ENCODE measurements at regions not wholly inside any gene's neighbourhood (a gene's known extent, or its start where the extent isn't known, plus 50 kb on each side); places are given as distances from the start of the nearest gene placed in this dataset.

DNA sequence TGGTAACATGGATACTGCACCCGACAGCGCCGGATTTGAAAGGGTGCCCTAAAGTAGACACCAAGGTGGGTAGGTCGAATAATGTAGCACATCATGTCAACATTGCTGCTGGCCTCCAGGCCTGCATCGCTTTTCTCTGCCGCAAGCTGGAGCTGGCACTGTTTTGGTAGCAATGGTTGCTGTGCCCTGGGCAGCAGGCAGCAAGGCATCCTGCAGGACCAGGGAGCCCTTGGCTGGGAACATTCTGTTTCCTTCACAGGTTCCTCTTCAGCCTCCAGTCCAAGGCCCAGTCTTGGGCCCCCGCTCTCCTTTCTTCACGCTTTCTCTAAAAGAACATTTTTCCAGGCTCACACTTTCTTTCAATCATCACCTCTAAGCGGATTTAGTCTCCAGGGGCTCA lies 365.8 kb upstream of the JARID2 start:
- no peak overlapping the region for H3K4me3 ChIP-seq (replicated peaks; ENCODE audit: insufficient read depth, low read length)
- TF ChIP-seq GABPA (IDR thresholded peaks at IDR 0.05; ENCODE audit: low read depth), result no peak
- TF ChIP-seq, protein P1, sequence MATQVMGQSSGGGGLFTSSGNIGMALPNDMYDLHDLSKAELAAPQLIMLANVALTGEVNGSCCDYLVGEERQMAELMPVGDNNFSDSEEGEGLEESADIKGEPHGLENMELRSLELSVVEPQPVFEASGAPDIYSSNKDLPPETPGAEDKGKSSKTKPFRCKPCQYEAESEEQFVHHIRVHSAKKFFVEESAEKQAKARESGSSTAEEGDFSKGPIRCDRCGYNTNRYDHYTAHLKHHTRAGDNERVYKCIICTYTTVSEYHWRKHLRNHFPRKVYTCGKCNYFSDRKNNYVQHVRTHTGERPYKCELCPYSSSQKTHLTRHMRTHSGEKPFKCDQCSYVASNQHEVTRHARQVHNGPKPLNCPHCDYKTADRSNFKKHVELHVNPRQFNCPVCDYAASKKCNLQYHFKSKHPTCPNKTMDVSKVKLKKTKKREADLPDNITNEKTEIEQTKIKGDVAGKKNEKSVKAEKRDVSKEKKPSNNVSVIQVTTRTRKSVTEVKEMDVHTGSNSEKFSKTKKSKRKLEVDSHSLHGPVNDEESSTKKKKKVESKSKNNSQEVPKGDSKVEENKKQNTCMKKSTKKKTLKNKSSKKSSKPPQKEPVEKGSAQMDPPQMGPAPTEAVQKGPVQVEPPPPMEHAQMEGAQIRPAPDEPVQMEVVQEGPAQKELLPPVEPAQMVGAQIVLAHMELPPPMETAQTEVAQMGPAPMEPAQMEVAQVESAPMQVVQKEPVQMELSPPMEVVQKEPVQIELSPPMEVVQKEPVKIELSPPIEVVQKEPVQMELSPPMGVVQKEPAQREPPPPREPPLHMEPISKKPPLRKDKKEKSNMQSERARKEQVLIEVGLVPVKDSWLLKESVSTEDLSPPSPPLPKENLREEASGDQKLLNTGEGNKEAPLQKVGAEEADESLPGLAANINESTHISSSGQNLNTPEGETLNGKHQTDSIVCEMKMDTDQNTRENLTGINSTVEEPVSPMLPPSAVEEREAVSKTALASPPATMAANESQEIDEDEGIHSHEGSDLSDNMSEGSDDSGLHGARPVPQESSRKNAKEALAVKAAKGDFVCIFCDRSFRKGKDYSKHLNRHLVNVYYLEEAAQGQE (IDR thresholded peaks at IDR 0.05; ENCODE audit: insufficient replicate concordance, low read depth), result no peak
- no peak for TF ChIP-seq POLR2AphosphoS5 (IDR thresholded peaks at IDR 0.05; ENCODE audit: low read depth)
- no peak for TF ChIP-seq SPI1 (IDR thresholded peaks at IDR 0.05; ENCODE audit: borderline replicate concordance, low read depth)
- TF ChIP-seq, protein P2, sequence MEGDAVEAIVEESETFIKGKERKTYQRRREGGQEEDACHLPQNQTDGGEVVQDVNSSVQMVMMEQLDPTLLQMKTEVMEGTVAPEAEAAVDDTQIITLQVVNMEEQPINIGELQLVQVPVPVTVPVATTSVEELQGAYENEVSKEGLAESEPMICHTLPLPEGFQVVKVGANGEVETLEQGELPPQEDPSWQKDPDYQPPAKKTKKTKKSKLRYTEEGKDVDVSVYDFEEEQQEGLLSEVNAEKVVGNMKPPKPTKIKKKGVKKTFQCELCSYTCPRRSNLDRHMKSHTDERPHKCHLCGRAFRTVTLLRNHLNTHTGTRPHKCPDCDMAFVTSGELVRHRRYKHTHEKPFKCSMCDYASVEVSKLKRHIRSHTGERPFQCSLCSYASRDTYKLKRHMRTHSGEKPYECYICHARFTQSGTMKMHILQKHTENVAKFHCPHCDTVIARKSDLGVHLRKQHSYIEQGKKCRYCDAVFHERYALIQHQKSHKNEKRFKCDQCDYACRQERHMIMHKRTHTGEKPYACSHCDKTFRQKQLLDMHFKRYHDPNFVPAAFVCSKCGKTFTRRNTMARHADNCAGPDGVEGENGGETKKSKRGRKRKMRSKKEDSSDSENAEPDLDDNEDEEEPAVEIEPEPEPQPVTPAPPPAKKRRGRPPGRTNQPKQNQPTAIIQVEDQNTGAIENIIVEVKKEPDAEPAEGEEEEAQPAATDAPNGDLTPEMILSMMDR (IDR thresholded peaks at IDR 0.05; ENCODE audit: insufficient read depth, low read length), result no peak
- no peaks in the 10 kb centered on the region for H3K27me3 ChIP-seq (ENCODE audit: insufficient read depth, poor library complexity, severe bottlenecking)
- no peak for DNase-seq (ENCODE audit: low read depth in 1 of 2, low spot score in 1 of 2)
- no peak overlapping the region for H3K27ac ChIP-seq (replicated peaks)

DNA sequence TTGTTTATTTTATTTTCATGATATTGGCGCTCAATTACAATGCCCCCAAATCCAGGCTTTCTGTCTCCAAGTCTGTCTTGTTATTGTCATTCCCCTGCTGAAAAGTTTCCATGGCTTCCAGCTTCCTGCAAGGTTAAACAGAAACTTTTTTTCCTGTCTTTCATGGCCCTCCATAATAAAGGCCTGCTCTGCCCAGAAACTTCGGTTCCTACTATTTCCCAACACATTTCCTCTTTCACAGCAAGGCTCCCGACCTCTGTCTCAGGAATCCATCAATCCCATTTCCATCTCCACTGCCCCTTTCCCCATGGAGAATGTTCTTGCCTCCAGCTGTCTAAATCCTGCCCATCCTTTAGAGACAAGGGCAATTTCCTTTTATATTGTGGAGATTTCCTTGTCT lies 365.2 kb upstream of the JARID2 start:
- Histone ChIP-seq H3K27me3 (ENCODE audit: insufficient read depth, poor library complexity, severe bottlenecking) (no peaks in the 10 kb centered on the region), H3K4me3 (replicated peaks; ENCODE audit: insufficient read depth, low read length) (no peak overlapping the region), H3K27ac (replicated peaks) (no peak overlapping the region)
- no peak for DNase-seq (ENCODE audit: low read depth in 1 of 2, low spot score in 1 of 2)
- TF ChIP-seq POLR2AphosphoS5 (IDR thresholded peaks at IDR 0.05; ENCODE audit: low read depth) (no peak), GABPA (IDR thresholded peaks at IDR 0.05; ENCODE audit: low read depth) (no peak), SPI1 (IDR thresholded peaks at IDR 0.05; ENCODE audit: borderline replicate concordance, low read depth) (no peak)
- TF ChIP-seq, protein P1 (IDR thresholded peaks at IDR 0.05; ENCODE audit: insufficient replicate concordance, low read depth), result no peak
- TF ChIP-seq, protein P2 (IDR thresholded peaks at IDR 0.05; ENCODE audit: insufficient read depth, low read length), result no peak

DNA sequence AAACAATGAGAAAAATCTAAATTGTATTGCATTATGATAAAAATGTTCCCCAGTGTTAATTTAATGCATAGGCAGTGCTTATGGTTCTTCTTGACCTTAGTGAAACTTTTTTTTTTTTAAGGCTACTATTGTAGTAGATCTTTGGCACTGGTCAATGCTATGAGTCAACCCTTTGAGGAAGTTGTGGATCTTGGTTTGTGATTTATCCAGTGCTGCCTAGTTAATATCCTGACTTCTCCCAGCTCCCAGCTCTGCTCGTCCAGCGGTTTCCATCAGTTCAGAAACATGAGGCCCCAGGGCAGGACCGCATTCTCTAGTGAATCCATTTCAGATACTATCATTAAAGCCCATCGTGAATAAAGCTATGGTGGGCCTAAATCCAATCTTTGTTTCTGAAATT lies 364.5 kb upstream of the JARID2 start:
- no peak overlapping the region for H3K27ac ChIP-seq (replicated peaks)
- no peak overlapping the region for H3K4me3 ChIP-seq (replicated peaks; ENCODE audit: insufficient read depth, low read length)
- DNase-seq (ENCODE audit: low read depth in 1 of 2, low spot score in 1 of 2), result no peak
- H3K27me3 ChIP-seq (ENCODE audit: insufficient read depth, poor library complexity, severe bottlenecking), result no peaks in the 10 kb centered on the region
- TF ChIP-seq GABPA (IDR thresholded peaks at IDR 0.05; ENCODE audit: low read depth), result no peak
- TF ChIP-seq, protein P1 (IDR thresholded peaks at IDR 0.05; ENCODE audit: insufficient replicate concordance, low read depth), result no peak
- TF ChIP-seq, protein P2 (IDR thresholded peaks at IDR 0.05; ENCODE audit: insufficient read depth, low read length), result no peak
- no peak for TF ChIP-seq POLR2AphosphoS5 (IDR thresholded peaks at IDR 0.05; ENCODE audit: low read depth)
- TF ChIP-seq SPI1 (IDR thresholded peaks at IDR 0.05; ENCODE audit: borderline replicate concordance, low read depth), result no peak

Data from HL-60 (cell line).